K562 (cell line): ENCODE measurements at regions not wholly inside any gene's neighbourhood (a gene's known extent, or its start where the extent isn't known, plus 50 kb on each side); places are given as distances from the start of the nearest gene placed in this dataset.

Source experiments
- ATAC-seq: fragments of 200-7000 bp; cut with Tn5 transposase; 3 replicates; pipeline ENCODE4 v1.9.1; 2020; ENCODE audit warnings: moderate library complexity
- BruUV-seq: library from RNA; stranded (reverse); fragments of 400-500 nt; replicated peaks from 2 replicates; lab custom pipeline; 2021; lab: Mats Ljungman, UMichigan
- CTCF ChIA-PET: fragments of 300-600 bp; formaldehyde crosslinking; extraction: SDS; loops from one replicate; lab custom pipeline; 2021; ENCODE audit warnings: low intra/inter-chr PET ratio; lab: Yijun Ruan, JAX
- POLR2A ChIA-PET: fragments of 300-600, 350-650 bp; sonication (Branson Sonifier 250); formaldehyde crosslinking; extraction: SDS; loops from one replicate; lab custom pipeline; 2021; ENCODE audit warnings: antibody characterized with exemption, inconsistent platforms; lab: Yijun Ruan, JAX
- DNase-seq, 4 experiments: peaks; one replicate each; pipeline versions ENCODE4 v3.0.0 to v3.0.0-alpha.2; 2011 to 2018; ENCODE audit warnings: low spot score in 3 of 4, mixed read lengths in 3 of 4; ENCODE audit errors: extremely low read depth in 1 of 4
- FAIRE-seq: peaks from 2 replicates; lab custom pipeline; 2011; peaks lifted over from hg19 to GRCh38; lab: Jason Lieb, UNC
- H2AFZ ChIP-seq: 2 replicates; pipeline ENCODE4 v1.6.0; 2011; ENCODE audit warnings: low read depth, low read length, control low read depth, inconsistent platforms
- H3K27ac ChIP-seq: fragments of 200-600 bp; 3 replicates; pipeline ENCODE4 v1.8.0; 2011; ENCODE audit warnings: low read depth, mild to moderate bottlenecking, control low read depth, inconsistent platforms, low read length, moderate library complexity, mixed read lengths; ENCODE audit errors: extremely low read depth
- H3K27me3 ChIP-seq, 2 experiments: fragments of 300-600 bp in 1 of 2; 2 replicates in 1 of 2; 3 replicates in 1 of 2; pipeline versions ENCODE4 v1.6.0 to v1.8.0; 2011; ENCODE audit warnings: inconsistent platforms in 2 of 2, low read length in 2 of 2, mild to moderate bottlenecking in 1 of 2, mixed read lengths in 1 of 2, moderate library complexity in 1 of 2; ENCODE audit not compliant: control insufficient read depth in 2 of 2, insufficient read depth in 2 of 2
- H3K36me3 ChIP-seq: fragments of 300-600 bp; 3 replicates; pipeline ENCODE4 v1.8.0; 2011; ENCODE audit warnings: mild to moderate bottlenecking, low read length, inconsistent platforms; ENCODE audit not compliant: control insufficient read depth, insufficient read depth
- H3K4me1 ChIP-seq, 2 experiments: fragments of 200-600 bp in 1 of 2; replicated peaks in 1 of 2; 2 replicates in 1 of 2; 3 replicates in 1 of 2; pipeline versions ENCODE4 v1.5.1 to v1.8.0; 2011; ENCODE audit warnings: inconsistent platforms in 2 of 2, low read length in 2 of 2, mild to moderate bottlenecking in 1 of 2, mixed read lengths in 1 of 2, moderate library complexity in 1 of 2; ENCODE audit not compliant: control insufficient read depth in 2 of 2, insufficient read depth in 2 of 2
- H3K4me2 ChIP-seq: 2 replicates; pipeline ENCODE4 v1.6.1; 2011; ENCODE audit warnings: low read length, control low read depth, inconsistent platforms, mixed read lengths; ENCODE audit not compliant: insufficient read depth
- H3K4me3 ChIP-seq: fragments of 200-600 bp; sonication (generic), shearing (Covaris generic); 2 replicates; pipeline ENCODE4 v1.5.1; 2016; ENCODE audit warnings: control low read depth, inconsistent platforms
- H3K79me2 ChIP-seq: fragments of 200-600 bp; 3 replicates; pipeline ENCODE4 v1.8.0; 2011; ENCODE audit warnings: low read length, inconsistent platforms; ENCODE audit not compliant: control insufficient read depth, insufficient read depth
- H3K9ac ChIP-seq, 2 experiments: 2 replicates each; pipeline versions ENCODE4 v1.6.0 to v1.6.1; 2011; ENCODE audit warnings: low read depth in 2 of 2, low read length in 2 of 2, control low read depth in 1 of 2, inconsistent platforms in 1 of 2, mild to moderate bottlenecking in 1 of 2, mixed read lengths in 1 of 2; ENCODE audit not compliant: insufficient read depth in 1 of 2
- H3K9me1 ChIP-seq: one replicate; pipeline ENCODE4 v1.6.0; 2011; ENCODE audit warnings: inconsistent platforms, mild to moderate bottlenecking, low read length, moderate library complexity; ENCODE audit not compliant: control insufficient read depth, insufficient read depth
- H3K9me3 ChIP-seq: replicated peaks from 2 replicates; pipeline ENCODE4 v1.5.1; 2011; ENCODE audit warnings: low read depth, low read length, inconsistent platforms; ENCODE audit not compliant: control insufficient read depth, insufficient read depth
- H4K20me1 ChIP-seq: replicated peaks from 2 replicates; pipeline ENCODE4 v1.6.1; 2011; ENCODE audit warnings: low read length, inconsistent platforms, mixed read lengths; ENCODE audit not compliant: control insufficient read depth, insufficient read depth
- EHMT2 ChIP-seq: fragments of 450-650 bp; IDR thresholded peaks from 2 replicates; pipeline ENCODE4 v1.6.1; 2018; ENCODE audit warnings: antibody characterized with exemption
- HDAC6 ChIP-seq: IDR thresholded peaks from 2 replicates; pipeline ENCODE4 v1.6.1; 2012; ENCODE audit warnings: low read depth, mild to moderate bottlenecking, control low read depth, inconsistent platforms, low read length, moderate library complexity
- MCM3 ChIP-seq: fragments of 450-650 bp; IDR thresholded peaks from 2 replicates; pipeline ENCODE4 v1.6.1; 2016
- NR2C2 ChIP-seq, 2 experiments: fragments of 200-800 bp in 1 of 2; sonication (Bioruptor generic) in 1 of 2; sonication (generic) in 1 of 2; formaldehyde crosslinking in 1 of 2; IDR thresholded peaks; 2 replicates each; pipeline versions ENCODE4 v1.6.1 to v1.8.0; 2016 to 2022; ENCODE audit warnings: mild to moderate bottlenecking in 1 of 2, missing compliant biosample characterization in 1 of 2, missing genetic modification characterization in 1 of 2, missing genetic modification reagents in 1 of 2
- NR3C1 ChIP-seq: sonication (generic); formaldehyde crosslinking; IDR thresholded peaks from 2 replicates; pipeline ENCODE4 v1.8.1; 2022; ENCODE audit warnings: missing genetic modification reagents
- NUFIP1 ChIP-seq: fragments of 450-650 bp; IDR thresholded peaks from 2 replicates; pipeline ENCODE4 v1.6.1; 2018; ENCODE audit not compliant: partially characterized antibody
- PHTF2 ChIP-seq: fragments of 250-450 bp; sonication (Bioruptor Pico); IDR thresholded peaks from 2 replicates; pipeline ENCODE4 v1.5.0; 2021; ENCODE audit warnings: mild to moderate bottlenecking
- PTBP1 ChIP-seq: fragments of 200-400 bp; formaldehyde crosslinking; IDR thresholded peaks from 2 replicates; pipeline ENCODE4 v1.6.1; 2017; ENCODE audit warnings: low read depth, low read length
- SAFB ChIP-seq: fragments of 200-400 bp; formaldehyde crosslinking; IDR thresholded peaks from 2 replicates; pipeline ENCODE4 v1.6.1; 2017; ENCODE audit warnings: low read depth, low read length, borderline replicate concordance
- SP2 ChIP-seq: IDR thresholded peaks from 2 replicates; pipeline ENCODE4 v1.6.1; 2011; ENCODE audit warnings: mild to moderate bottlenecking, low read depth, low read length, moderate library complexity; ENCODE audit not compliant: poor library complexity, severe bottlenecking; ENCODE audit errors: extremely low read depth
- ZFP1 ChIP-seq: fragments of 450-650 bp; formaldehyde crosslinking; IDR thresholded peaks from 2 replicates; pipeline ENCODE4 v1.4.0; 2020; ENCODE audit warnings: mild to moderate bottlenecking, mixed read lengths
- ZNF134 ChIP-seq: fragments of 250-450 bp; sonication (Bioruptor Pico); conservative IDR thresholded peaks from 2 replicates; pipeline ENCODE4 v1.4.0; 2020
- ZNF175 ChIP-seq: fragments of 200-800 bp; sonication (Bioruptor generic); IDR thresholded peaks from 2 replicates; pipeline ENCODE4 v1.6.1; 2016; ENCODE audit warnings: low read depth, mild to moderate bottlenecking, missing genetic modification characterization, missing compliant biosample characterization
- ZNF197 ChIP-seq: fragments of 200-800 bp; sonication (Bioruptor generic); IDR thresholded peaks from 2 replicates; pipeline ENCODE4 v1.6.1; 2016; ENCODE audit warnings: low read depth, missing genetic modification characterization, missing compliant biosample characterization
- WGBS: fragments of 100-300 bp; shearing (Covaris generic); methylation state at CpG from one replicate; pipeline ENCODE4 v1.1.6; 2016; ENCODE audit warnings: low coverage, mixed read lengths; ENCODE audit not compliant: insufficient coverage; ENCODE audit errors: missing lambda C conversion rate; 5-methylcytosine and 5-hydroxymethylcytosine counted together
- in situ Hi-C: fragments of 300-500 bp; cut with MboI; formaldehyde crosslinking; loops from 4 replicates; pipeline ENCODE4 v1.15.0; 2018; ENCODE audit warnings: inconsistent platforms, mixed read lengths
- intact Hi-C: fragments of 100-400 bp; cut with micrococcal nuclease; formaldehyde crosslinking; loops from 2 replicates; pipeline ENCODE4 v1.14.2; 2022
- TF ChIP-seq, protein P1 (sequence below): fragments of 450-650 bp; formaldehyde crosslinking; IDR thresholded peaks from 2 replicates; pipeline ENCODE4 v1.4.0; 2020; ENCODE audit warnings: mild to moderate bottlenecking, moderate library complexity
- TF ChIP-seq, protein P2 (sequence below): fragments of 450-650 bp; formaldehyde crosslinking; IDR thresholded peaks from 2 replicates; pipeline ENCODE4 v1.4.0; 2020; ENCODE audit warnings: mild to moderate bottlenecking

DNA sequence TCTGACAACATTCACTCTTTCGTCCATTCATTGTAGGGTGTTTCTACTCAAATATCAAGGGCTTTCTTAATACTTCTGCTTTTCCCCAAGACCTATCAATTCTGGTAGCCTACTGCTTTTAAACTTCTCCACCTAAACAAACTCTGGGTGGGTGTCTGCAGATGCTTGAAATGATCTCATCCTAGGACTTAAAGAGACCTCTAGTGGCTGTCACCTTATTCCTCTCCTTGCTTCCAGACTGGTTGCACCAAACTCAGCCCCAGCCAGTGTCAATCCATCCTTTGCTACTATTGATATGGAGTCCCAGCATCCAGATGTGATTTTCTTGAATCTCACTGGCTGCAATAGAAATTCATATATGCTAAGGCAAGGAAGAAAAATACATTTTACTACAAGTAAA is 274.7 kb downstream of the NXPE2 start (continued):
- TF ChIP-seq SAFB = no peak
- no peak for TF ChIP-seq ZNF175 (CRISPR knock-in tag)
- TF ChIP-seq, all 486 proteins: peak for 2

DNA sequence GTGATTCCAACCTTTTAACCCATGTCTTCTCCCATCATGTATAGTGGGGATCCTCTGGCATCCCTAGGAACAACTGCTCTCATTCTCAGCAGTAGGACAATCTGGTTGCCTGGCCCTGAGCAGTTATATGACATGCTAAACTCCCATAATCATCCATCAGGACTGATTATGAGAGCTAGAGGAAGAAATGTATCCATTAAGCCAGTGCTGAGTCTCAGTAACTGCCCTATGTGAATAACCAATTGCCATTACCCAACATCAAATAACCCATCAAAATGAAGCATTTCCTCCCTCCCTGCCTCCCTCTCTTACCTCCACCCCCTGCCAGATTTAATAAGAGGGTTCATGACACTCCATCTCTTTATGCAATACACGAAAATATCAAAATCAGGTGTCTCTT is 277.6 kb downstream of the NXPE2 start:
- ATAC-seq = no peak
- no peak overlapping the region for H3K4me3 ChIP-seq
- H3K27ac ChIP-seq = no peak overlapping the region
- H4K20me1 ChIP-seq = no peaks in the 10 kb centered on the region
- H3K36me3 ChIP-seq = no peaks in the 10 kb centered on the region
- 0% methylated on average over 1 of the region's 1 CpG for WGBS
- no peak for FAIRE-seq
- no peak overlapping the region for H3K4me2 ChIP-seq
- H3K9ac ChIP-seq = no peak overlapping the region
- DNase-seq = no peak
- H3K9me1 ChIP-seq = no peaks in the 10 kb centered on the region
- POLR2A ChIA-PET = no interaction called here
- CTCF ChIA-PET = no interaction called here
- H3K79me2 ChIP-seq = no peaks in the 10 kb centered on the region
- TF ChIP-seq ZNF197 = no peak
- TF ChIP-seq NR2C2 (CRISPR knock-in tag; IDR thresholded peaks at IDR 0.05) = no peak
- no peak for TF ChIP-seq NR2C2 (tag; IDR thresholded peaks at IDR 0.05)
- TF ChIP-seq SP2 = no peak
- TF ChIP-seq HDAC6 = no peak
- no peak for TF ChIP-seq ZFP1 (CRISPR knock-in tag)
- TF ChIP-seq ZNF134 (CRISPR knock-in tag) = no peak
- TF ChIP-seq MCM3 = no peak
- TF ChIP-seq, protein P1, sequence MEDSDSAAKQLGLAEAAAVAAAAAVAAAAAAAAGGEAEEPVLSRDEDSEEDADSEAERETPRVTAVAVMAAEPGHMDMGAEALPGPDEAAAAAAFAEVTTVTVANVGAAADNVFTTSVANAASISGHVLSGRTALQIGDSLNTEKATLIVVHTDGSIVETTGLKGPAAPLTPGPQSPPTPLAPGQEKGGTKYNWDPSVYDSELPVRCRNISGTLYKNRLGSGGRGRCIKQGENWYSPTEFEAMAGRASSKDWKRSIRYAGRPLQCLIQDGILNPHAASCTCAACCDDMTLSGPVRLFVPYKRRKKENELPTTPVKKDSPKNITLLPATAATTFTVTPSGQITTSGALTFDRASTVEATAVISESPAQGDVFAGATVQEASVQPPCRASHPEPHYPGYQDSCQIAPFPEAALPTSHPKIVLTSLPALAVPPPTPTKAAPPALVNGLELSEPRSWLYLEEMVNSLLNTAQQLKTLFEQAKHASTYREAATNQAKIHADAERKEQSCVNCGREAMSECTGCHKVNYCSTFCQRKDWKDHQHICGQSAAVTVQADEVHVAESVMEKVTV = no peak
- TF ChIP-seq, protein P2, sequence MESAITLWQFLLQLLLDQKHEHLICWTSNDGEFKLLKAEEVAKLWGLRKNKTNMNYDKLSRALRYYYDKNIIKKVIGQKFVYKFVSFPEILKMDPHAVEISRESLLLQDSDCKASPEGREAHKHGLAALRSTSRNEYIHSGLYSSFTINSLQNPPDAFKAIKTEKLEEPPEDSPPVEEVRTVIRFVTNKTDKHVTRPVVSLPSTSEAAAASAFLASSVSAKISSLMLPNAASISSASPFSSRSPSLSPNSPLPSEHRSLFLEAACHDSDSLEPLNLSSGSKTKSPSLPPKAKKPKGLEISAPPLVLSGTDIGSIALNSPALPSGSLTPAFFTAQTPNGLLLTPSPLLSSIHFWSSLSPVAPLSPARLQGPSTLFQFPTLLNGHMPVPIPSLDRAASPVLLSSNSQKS (CRISPR knock-in tag) = no peak
- no peak for TF ChIP-seq PHTF2 (CRISPR knock-in tag)
- TF ChIP-seq NR3C1 (CRISPR knock-in tag) = no peak
- no peak for TF ChIP-seq EHMT2
- TF ChIP-seq PTBP1 = no peak
- TF ChIP-seq NUFIP1 = no peak
- no peaks in the 10 kb centered on the region; a peak in 1 of 5 replicates for H3K27me3 ChIP-seq
- in situ Hi-C loops (no loop called here), intact Hi-C loops (no loop called here)
- no TSS peak for BruUV-seq
- H2AFZ ChIP-seq = no peak overlapping the region
- H3K4me1 ChIP-seq = no peaks in the 10 kb centered on the region
- no peaks in the 10 kb centered on the region for H3K9me3 ChIP-seq
